GM12874 (cell line): ENCODE measurements at regions not wholly inside any gene's neighbourhood (a gene's known extent, or its start where the extent isn't known, plus 50 kb on each side); places are given as distances from the start of the nearest gene placed in this dataset.

Source experiments
- TF ChIP-seq, protein P1 (sequence below): IDR thresholded peaks from 2 replicates; pipeline ENCODE4 v1.5.1; 2011; ENCODE audit warnings: low read depth, mild to moderate bottlenecking, control low read depth, low read length, moderate library complexity; ENCODE audit not compliant: insufficient read depth

DNA sequence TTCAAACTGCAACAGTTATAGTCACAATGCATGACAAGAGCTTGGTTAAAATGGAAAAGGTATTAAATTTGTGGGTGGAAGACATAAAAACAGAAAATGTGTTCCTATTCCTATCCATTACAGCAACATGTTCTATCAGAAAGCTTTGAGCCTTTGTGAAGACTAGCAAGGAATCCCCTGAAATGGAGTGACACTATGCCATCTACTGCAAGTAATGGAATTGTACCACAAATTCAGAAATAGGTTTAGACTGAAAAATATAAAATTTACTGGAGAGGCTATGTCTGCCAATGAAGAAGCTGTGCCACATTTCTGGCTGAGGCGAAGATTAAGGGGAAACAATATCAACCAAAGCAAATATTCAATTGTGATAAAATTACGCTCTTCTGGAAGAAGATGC lies 247.9 kb downstream of the ADAM29 start:
- TF ChIP-seq, protein P1, sequence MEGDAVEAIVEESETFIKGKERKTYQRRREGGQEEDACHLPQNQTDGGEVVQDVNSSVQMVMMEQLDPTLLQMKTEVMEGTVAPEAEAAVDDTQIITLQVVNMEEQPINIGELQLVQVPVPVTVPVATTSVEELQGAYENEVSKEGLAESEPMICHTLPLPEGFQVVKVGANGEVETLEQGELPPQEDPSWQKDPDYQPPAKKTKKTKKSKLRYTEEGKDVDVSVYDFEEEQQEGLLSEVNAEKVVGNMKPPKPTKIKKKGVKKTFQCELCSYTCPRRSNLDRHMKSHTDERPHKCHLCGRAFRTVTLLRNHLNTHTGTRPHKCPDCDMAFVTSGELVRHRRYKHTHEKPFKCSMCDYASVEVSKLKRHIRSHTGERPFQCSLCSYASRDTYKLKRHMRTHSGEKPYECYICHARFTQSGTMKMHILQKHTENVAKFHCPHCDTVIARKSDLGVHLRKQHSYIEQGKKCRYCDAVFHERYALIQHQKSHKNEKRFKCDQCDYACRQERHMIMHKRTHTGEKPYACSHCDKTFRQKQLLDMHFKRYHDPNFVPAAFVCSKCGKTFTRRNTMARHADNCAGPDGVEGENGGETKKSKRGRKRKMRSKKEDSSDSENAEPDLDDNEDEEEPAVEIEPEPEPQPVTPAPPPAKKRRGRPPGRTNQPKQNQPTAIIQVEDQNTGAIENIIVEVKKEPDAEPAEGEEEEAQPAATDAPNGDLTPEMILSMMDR: no peak

DNA sequence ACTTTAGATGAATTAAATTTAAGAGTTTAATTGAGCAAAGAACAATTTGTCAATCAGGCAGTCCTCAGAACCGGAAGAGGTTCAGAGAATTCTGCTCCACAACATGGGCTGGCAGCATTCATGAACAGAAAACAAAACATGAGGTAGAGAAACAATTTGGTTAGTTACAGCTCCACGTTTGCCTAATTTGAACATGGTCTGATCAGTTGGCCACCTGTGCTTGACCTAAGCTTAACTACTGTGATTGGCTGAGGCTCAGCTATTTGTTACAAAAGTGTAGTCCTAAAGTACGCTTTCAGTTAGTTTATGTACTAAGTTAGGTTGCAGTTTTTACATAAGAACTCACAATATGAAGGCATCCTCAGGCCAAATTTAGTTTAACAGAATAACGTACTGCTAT lies 258.6 kb downstream of the ADAM29 start:
- TF ChIP-seq, protein P1: no peak

DNA sequence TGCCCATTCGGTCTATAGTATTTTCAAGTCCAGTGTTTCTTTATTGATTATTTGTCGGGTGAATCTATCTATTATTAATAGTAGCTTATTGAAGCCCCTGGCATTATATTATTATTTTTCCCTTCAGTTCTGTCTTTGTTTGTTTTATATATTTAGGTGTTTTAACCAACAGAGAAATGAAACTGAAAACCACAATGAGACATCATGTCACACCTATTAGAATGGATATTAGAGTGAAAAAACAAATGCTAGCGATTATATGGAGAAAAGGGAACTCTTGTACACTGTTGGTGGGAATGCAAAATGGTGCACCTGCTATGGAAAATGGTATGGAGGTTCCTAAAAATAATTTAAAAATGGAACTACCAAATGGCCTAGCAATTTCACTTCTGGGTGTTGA lies 272.5 kb downstream of the ADAM29 start:
- TF ChIP-seq, protein P1: no peak

DNA sequence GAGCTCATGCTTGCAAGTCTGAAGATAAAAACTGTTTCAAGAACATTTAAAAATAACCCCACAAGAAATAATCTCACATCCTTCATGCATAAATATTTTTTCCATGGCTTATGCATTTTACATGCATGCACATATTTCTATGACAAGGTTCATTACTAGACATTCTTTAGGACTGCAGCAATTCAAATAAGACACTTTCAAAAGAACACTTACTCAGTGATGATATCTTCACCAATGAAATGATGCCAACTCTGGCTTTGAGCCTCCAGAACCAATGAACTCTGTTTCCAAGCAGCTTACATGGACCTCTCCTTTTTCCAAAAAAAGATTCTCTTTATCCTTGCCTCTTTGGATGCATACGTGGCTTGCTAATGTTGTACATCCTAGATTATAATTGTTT lies 279.9 kb downstream of the ADAM29 start:
- TF ChIP-seq, protein P1: no peak

DNA sequence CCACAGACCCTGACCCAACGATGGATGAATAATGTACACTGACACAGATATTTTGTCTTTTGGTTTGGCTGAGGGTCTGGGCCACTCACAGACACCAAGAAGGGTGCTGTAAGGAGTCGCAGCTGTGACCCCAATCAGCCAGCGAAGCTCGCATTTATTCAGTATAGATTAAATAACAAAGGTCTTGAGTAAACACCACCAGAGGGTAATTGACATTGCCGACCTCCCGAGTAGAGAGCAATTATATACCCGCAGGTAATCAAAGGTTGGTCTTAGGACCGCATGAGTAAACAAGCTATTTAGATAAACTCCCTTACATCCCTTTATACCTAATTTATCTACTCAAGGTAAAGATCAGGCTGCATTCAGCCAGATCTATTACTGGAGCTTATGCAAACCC lies 297.1 kb downstream of the ADAM29 start:
- TF ChIP-seq, protein P1: no peak

DNA sequence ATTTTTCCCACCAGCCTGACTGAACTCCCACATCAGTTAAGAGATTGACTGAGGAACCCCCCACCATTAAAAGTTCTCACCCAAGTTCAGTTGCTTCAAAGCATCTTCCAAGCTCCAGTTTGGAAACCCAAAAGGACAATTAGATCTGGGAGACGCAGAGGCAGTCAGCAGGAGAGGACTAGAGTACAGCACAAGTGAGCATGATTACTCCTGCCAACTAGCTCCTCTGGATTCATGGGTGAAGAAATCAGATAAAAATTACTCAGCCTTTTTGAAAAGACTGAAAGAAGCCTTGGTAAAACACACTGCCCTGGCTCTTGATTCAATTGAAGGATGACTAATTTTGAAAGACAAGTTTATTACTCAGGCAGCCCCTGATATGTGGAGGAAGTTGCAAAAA lies 297.5 kb downstream of the ADAM29 start:
- TF ChIP-seq, protein P1: no peak

DNA sequence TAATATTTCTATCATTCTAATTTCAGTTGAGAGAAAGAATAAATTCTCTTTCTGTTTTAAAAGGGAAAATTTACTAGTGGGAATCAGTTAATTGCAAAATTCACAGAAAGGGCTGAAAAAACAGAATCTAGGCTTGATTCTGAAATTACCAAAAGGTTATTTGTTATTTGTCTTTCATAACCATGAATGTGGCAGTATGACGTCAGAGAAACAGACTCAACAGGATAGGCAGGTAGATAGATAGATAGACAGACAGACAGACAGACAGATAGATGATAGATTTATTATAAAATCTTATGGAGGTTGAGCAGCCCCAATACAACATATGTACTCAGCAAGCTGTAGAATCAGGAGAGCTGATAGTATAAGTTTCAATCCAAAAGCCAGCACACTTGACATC lies 311.0 kb downstream of the ADAM29 start:
- TF ChIP-seq, protein P1: no peak

DNA sequence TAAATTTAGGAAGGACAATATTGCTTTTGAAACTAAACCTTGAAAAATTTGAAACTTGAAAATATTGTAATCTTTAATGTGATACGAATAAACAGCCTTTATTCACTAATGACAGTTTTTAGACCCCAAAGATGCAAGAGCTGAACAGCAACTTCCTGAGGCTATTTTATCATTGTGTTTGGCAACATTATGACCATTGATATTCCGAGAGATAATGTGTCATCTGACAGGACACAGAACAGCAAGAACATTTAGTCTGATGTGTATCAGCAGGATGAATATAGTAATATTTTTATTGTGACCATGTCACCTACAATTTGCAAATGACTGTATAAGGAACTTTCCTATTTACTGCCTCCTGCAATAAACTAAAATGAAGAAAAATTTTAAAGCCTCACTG lies 316.0 kb downstream of the ADAM29 start:
- TF ChIP-seq, protein P1: no peak
